GM10266 (cell line): ENCODE measurements at regions not wholly inside any gene's neighbourhood (a gene's known extent, or its start where the extent isn't known, plus 50 kb on each side); places are given as distances from the start of the nearest gene placed in this dataset.

Experiments
- DNase-seq: peaks from one replicate; pipeline ENCODE4 v3.0.0; 2012; ENCODE audit errors: extremely low spot score
- TF ChIP-seq, protein P1 (sequence below): IDR thresholded peaks from 2 replicates; pipeline ENCODE4 v1.5.1; 2012; ENCODE audit warnings: mild to moderate bottlenecking, low read depth; ENCODE audit not compliant: control insufficient read depth, insufficient read depth; ENCODE audit errors: missing control alignments

DNA sequence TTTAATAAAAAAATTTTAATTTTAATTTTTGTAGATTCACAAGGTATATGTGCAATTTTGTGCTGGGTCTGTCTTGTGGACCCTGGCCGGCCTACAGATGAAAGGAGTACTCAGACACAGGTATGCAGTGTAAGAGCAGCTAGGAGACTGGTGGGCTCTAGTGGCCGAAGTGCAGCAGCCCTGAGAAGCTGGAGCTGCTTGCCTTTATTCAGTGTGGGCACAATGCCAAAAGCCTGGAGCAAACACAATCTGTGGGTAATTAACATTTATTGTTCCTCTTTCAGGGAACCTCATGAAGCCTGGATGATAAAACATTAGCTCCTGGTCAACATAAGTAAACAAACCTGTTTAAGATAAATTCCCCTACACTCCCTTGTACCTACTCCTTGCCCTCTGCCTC is 135.7 kb upstream of the SEL1L start:
- DNase-seq, result no peak
- TF ChIP-seq, protein P1, sequence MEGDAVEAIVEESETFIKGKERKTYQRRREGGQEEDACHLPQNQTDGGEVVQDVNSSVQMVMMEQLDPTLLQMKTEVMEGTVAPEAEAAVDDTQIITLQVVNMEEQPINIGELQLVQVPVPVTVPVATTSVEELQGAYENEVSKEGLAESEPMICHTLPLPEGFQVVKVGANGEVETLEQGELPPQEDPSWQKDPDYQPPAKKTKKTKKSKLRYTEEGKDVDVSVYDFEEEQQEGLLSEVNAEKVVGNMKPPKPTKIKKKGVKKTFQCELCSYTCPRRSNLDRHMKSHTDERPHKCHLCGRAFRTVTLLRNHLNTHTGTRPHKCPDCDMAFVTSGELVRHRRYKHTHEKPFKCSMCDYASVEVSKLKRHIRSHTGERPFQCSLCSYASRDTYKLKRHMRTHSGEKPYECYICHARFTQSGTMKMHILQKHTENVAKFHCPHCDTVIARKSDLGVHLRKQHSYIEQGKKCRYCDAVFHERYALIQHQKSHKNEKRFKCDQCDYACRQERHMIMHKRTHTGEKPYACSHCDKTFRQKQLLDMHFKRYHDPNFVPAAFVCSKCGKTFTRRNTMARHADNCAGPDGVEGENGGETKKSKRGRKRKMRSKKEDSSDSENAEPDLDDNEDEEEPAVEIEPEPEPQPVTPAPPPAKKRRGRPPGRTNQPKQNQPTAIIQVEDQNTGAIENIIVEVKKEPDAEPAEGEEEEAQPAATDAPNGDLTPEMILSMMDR, result no peak

DNA sequence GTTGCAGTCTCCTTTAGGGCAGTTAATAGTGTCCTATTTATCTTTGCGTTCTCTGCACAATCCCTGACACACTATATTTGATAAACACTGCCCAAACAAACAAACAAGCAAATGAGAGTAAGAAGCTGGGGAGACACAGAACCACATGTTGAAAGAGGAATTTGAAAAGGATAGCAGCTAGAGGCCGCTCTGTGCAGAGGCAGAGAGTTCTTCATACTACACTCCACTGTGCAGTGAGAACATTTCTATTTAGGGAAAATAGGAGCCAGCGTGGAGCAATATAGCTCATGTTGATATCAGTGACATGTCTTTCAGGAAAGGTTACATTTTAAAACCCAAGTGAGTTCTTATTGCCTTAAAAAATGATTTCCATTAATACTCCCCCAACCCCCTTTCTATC is 140.3 kb upstream of the SEL1L start:
- TF ChIP-seq, protein P1, result no peak
- no peak for DNase-seq

DNA sequence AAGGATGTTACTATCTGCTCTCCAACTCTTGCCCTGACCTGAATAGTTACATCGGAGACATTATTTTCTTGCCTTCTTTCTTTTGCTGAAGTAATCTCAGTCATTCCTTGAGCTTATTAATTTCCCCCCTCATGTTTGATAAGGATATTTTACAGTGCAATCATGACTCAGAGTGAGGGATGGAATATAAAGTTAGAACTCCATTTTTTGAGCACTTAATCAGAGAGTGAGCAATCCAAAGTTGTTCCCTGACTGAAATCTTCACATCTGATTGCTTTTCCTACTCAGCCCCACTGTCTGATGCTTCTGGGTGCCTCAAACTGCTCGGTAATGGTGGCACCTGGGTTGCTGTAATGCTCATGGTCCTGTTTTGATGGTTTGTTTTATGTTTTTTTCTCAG is 142.7 kb upstream of the SEL1L start:
- DNase-seq, result no peak
- TF ChIP-seq, protein P1, result no peak

DNA sequence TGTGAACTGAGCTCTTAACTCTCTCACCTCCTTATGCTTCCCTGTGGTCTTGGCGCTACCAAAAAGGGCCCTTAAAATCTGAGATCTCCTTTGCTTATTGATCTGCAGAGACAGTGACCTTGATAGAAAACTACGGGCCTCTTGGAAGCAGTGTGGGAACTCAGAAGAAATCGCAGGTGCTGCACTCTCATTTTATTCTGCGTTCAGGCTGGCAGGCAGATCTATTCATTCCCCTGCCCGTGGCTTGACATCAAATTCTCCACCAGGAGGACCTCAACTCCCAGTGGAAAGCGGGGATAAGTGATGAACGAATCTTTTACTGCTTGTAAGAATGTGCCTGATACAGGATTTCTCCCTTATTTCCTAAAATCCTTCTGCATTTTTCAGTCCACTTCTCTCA is 143.2 kb upstream of the SEL1L start:
- no peak for DNase-seq
- TF ChIP-seq, protein P1, result no peak

DNA sequence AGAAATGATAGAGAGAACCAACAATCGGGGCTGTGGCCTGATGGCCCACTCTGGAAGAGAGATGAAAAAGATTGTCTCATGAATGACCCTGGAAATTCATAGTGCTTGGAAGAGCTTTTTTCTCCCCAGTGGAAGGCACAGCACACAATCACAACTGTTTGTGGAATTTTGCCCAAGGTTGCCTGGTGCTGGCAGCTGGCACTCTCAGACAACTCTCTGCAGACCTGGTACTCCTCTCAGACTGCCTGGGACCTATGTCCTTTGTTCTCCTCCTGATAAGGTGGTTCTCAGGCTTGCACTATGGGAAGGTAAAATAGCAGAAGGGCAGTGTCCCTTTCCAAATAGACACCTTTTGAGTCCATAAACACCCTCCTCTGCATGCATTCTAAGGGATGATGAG is 144.1 kb upstream of the SEL1L start:
- DNase-seq, result no peak
- TF ChIP-seq, protein P1, result no peak

DNA sequence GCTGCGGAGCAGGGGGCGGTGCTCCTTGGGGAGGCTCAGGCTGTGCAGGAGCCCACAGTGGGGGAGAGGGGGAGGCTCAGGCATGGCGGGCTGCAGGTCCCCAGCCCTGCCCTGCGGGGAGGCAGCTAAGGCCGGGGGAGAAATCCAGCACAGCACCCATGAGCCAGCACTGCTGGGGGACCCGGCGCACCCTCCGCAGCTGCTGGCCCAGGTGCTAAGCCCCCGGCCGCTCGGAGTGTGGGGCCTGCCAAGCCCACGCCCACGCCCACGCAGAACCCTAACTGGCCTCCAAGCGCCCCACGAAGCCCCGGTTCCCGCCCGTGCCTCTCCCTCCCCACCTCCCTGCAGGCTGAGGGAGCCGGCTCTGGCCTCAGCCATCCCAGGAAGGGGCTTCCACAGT is 145.6 kb upstream of the SEL1L start:
- no peak for DNase-seq
- TF ChIP-seq, protein P1, result no peak

DNA sequence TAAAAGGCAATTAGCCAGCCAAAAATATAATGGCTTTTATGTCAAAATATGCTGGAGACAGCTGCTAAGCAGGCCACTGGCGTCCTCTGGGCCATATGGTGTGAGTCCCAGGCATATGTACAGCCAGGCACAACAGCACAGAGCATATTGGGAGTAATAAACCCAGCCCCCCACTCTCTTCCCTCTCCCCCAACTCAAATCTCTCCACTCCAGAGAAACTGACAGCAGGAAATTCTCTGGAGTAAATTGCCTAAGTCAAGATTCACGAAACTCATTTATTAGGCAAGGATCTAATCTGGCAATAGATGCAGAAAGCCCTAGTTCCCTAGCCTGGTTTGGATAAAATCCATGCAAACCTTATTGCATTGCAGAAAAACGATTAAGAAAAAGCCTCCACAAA is 147.9 kb upstream of the SEL1L start:
- TF ChIP-seq, protein P1, result no peak
- DNase-seq, result no peak

DNA sequence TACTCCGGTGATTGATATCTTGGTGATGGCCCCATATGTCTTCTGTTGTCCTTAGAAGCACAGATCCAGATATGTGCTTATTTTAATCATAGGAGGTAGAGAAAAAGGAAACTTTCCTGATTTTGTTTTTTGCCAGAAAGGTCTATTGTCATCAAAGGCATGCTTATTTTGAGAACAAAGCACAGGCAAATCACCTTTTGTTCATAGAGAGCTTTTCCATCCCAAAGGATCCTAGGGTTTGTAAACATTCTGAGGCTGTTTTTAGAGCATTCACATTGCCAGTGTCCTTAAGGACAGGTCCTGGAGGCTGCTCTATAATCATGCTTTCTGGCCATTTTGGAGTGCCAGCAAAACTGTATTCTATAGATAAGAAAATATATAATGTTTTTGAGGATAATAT is 148.5 kb upstream of the SEL1L start:
- no peak for DNase-seq
- TF ChIP-seq, protein P1, result no peak
